HG03469 (cell line): ENCODE measurements at regions not wholly inside any gene's neighbourhood (a gene's known extent, or its start where the extent isn't known, plus 50 kb on each side); places are given as distances from the start of the nearest gene placed in this dataset.

Experiments
- ATAC-seq: cut with Tn5 transposase; IDR thresholded peaks from one replicate; pipeline ENCODE4 v1.9.1; 2021; ENCODE audit warnings: mild to moderate bottlenecking, moderate library complexity, moderate number of reproducible peaks; ENCODE audit not compliant: unreplicated experiment

GRCh38 chr9:84447305-84447704 is 106.7 kb upstream of the SLC28A3 start:
- ATAC-seq: no peak

GRCh38 chr9:84450029-84450428 is 109.5 kb upstream of the SLC28A3 start:
- no peak for ATAC-seq

DNA sequence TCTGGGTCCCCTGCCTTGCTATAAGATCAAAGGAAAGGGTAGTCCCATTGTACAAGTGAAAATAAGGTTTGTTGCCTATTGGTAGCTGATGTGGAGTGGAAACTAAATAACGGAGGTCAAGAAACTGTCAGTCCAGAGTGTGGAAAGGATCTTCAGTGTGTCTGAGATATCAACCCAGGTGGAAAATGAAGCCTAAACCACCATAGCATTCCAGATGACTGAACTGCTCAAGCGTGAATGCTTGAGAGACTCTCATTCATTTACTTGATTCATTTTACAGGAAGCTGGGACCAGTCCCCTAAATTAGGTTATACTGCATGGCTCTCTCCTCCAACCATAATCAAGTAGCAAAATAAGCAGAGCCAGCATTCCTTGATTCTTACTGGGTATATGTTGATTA is 116.0 kb upstream of the SLC28A3 start:
- ATAC-seq: no peak

GRCh38 chr9:84460695-84461094 is 120.1 kb upstream of the SLC28A3 start:
- ATAC-seq: no peak

- no peak for ATAC-seq
Observed at GRCh38 chr9:84463272-84463671, 122.7 kb upstream of the SLC28A3 start.

GRCh38 chr9:84466580-84467285 is 126.2 kb upstream of the SLC28A3 start:
- no peak for ATAC-seq

DNA sequence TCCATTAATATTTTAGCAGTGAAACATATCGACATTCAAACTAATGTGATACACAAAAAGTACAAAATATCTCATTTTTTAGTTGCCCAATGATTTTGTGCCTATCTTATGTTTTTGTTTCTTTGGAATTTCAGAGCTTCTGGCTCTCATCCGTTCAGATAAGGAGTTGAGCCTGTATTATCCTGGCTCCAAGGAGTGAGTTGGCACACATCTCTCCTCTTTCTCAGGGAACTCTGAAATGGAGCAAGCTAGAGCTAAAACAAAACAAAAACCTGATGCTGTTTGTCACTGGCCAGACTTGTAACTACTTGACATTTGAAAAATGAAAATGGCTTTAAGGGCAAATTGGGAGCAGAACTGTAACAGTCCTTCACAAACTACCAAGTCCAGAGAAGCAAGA is 131.3 kb upstream of the SLC28A3 start:
- no peak for ATAC-seq

DNA sequence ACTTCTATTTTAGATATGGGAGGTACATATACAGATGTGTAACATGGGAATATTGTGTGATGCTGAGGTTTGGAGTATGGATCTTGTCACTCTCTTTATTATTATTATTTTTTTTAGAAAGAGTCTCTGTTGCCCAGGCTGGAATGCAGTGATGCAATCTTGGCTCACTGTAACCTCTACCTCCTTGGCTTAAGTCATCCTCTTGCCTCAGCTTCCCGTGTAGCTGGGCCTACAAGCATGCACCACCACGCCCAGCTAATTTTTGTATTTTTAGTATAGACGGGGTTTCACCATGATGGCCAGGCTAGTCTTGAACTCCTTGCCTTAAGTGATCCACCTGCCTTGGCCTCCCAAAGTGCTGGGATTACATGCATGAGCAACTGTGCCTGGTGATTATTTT is 138.4 kb upstream of the SLC28A3 start:
- no peak for ATAC-seq

DNA sequence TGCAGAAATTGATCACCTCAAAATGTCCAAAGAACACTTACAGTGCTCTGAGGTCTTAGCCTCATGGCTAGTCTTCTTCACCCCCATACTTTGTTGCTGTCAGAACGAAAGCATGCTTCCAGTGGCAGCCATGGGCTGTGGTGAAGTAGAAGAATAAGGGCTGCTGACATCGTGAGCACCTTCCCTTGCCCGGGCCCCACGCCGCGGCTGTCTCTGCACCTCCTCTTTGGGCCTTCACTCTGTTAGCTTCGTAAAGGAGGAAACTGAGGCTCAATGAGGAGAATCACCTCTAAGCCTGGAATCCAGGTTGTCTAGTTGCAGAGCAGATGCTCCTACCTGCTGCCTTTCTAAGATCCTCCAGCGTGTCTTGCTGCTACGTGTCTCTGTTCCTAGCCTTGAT is 139.5 kb upstream of the SLC28A3 start:
- no peak for ATAC-seq

DNA sequence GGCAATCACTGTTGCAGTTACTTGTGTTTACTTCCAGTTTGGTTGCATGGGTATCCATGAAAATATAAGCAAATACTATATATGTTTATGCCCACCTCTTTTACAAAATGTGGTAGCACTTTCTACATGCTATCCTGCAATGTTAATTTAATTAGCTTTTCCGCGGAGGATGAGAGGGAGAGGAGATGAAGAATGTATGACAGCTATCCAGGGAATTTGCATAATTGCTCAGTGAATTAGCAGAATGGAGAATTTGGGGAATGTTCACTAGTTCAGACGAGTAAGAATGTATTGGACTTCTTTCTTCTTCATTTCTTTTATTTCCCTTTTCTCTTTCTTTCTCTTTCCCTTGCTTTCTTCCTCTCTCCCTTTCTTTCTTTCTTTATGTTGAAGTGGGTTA is 140.7 kb upstream of the SLC28A3 start:
- no peak for ATAC-seq

DNA sequence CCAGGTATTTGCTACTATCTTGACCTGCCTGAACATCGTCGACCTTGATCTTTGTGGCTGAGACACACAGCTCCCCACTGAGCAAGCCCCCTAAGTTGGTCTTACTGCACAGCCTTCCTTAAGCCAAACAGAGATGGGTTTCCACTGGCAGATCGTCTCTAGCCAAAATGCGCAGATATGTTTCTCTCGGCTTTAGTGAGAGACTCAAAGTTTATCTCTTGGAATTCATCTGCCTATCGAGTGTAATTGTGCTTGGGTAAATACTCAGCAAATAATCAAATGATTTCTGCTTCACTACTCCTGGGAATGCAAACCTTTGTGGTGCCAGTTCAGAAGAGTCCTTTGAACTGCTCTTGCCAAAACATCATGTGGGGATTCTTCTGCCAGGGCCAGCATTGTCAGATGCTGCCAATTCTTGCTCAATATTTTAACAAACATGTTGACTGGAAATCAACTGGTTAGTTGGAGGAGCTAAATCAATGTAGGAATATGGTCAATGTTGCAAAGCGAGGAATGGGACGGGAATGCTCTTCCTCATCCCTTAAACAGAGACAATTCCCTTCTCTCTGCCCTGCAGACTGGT is 141.2 kb upstream of the SLC28A3 start:
- no peak for ATAC-seq

DNA sequence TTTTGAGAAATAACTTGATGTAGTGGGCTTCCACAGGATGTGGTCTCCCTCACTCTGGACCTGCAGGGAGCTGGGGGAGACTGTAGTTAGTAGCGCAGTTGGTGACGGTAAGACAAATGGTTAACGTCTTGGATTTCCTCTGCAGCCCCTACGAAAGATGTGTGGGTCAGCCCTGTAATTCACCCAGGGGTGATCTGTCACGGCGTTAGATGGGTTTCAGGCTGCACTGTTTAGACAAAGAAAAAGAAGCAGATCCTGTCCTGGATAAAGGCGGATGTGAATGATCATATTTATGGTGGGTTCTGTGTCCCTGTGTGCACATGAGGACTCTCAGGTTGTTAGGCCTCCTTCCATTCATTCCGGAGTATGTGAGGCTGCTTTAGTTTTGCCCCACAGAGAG is 142.0 kb upstream of the SLC28A3 start:
- ATAC-seq: no peak

- ATAC-seq: no peak
Observed at GRCh38 chr9:84484172-84484571, 143.6 kb upstream of the SLC28A3 start.

DNA sequence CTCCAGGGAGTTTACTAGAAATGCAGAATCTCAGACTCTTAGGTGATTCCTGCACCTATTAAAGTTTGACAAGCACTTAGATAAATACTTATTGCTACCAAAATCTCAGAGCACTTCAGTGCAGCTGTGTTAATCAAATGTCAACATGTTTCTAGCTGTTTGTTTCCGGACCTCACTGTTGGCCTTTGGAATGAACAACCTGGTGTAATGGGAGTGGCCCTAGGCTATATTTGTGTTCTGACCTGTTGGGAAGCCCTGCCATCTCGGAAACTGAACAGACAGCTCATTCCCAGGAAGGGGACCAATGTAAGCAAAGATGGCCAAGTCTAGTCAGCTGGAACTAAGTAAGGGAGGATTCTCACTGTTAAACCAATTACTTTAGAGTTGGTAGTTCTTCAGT is 145.0 kb upstream of the SLC28A3 start:
- no peak for ATAC-seq

GRCh38 chr9:84486663-84487062 is 146.1 kb upstream of the SLC28A3 start:
- ATAC-seq: no peak

- ATAC-seq: no peak
Observed at GRCh38 chr9:84490206-84490841, 149.8 kb upstream of the SLC28A3 start.

GRCh38 chr9:84490842-84491325 is 150.3 kb upstream of the SLC28A3 start:
- no peak for ATAC-seq

GRCh38 chr9:84492366-84493159 is 152.0 kb upstream of the SLC28A3 start:
- no peak for ATAC-seq

DNA sequence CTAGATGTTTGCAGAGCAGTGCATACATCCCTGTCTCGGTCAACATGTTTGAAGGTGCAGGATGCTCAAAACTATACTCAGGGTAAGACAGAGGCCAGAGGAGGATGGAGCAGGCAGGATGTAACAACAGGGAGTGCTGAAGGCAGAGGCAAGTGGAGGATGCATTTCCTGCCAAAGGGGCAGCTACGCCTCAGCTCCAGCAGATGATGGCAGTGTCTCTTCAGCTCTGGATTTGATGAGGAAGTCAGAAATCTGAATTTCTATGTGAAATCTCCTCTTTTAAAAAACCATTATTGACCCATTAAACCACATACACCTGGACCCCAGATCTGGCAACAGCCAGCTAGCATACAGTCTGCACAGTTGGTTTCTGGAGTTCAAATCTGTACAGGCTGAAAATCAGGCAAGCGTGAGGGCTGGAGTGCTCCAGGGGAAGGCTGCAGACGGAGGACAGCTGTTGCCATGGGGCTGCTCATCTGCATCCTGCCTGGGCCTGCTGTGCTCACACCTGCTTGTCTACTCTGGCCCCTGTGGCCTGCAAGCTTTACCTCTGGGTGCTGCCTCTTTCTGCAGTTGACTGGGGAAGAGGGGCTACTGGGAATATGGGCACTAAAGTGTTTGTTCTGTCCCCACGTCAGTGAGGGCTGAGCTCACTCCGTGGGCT is 152.9 kb upstream of the SLC28A3 start:
- ATAC-seq: no peak

- peak; percentile 99 for ATAC-seq
Observed at GRCh38 chr9:84499969-84500582, 159.5 kb upstream of the SLC28A3 start.
